H1 (cell line): ENCODE measurements at regions not wholly inside any gene's neighbourhood (a gene's known extent, or its start where the extent isn't known, plus 50 kb on each side); places are given as distances from the start of the nearest gene placed in this dataset.

Source experiments
- CTBP2 ChIP-seq: IDR thresholded peaks from 2 replicates; pipeline ENCODE4 v1.7.0; 2011; ENCODE audit warnings: borderline replicate concordance, mild to moderate bottlenecking, moderate library complexity, mixed read lengths, low read length; ENCODE audit not compliant: insufficient read depth, insufficient read length
- RFX5 ChIP-seq: IDR thresholded peaks from 2 replicates; pipeline ENCODE4 v1.6.1; 2011; ENCODE audit warnings: low read depth, low read length, improper control_type of control experiment, borderline replicate concordance

DNA sequence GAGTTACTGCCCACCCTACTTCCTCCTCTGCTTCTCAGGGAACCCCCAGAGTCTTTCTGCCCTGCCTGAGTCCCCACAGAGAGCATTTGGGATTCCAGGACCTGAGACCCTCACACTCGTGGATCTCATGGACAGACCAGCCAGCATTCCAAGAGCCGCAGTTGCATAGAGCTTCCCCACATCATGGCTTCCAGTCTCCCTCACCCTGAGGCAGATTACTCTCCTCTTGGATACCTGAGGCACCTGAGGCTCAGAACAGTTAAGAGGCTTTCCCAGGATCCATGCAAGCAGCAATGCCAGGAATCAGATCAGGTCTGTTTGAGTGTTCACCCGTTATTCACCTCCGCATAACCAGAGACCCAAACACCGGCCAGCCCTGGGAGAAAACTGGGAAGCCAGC is 102.2 kb downstream of the TRIM29 start (continued):
- no peak for TF ChIP-seq CTBP2
- TF ChIP-seq RFX5, result no peak
- TF ChIP-seq, all 59 proteins: peak for 0
